Kidney epithelial cell (primary cell): ENCODE measurements at regions not wholly inside any gene's neighbourhood (a gene's known extent, or its start where the extent isn't known, plus 50 kb on each side); places are given as distances from the start of the nearest gene placed in this dataset.

Source experiments
- DNase-seq: peaks from one replicate; pipeline ENCODE4 v3.0.0-alpha.2; 2010; ENCODE audit warnings: low read depth
- H3K27me3 ChIP-seq: 2 replicates; pipeline ENCODE4 v1.6.0; 2011; ENCODE audit warnings: low read length; ENCODE audit not compliant: control insufficient read depth, insufficient read depth
- H3K36me3 ChIP-seq: 2 replicates; pipeline ENCODE4 v1.5.1; 2011; ENCODE audit warnings: low read length; ENCODE audit not compliant: control insufficient read depth, insufficient read depth
- H3K4me3 ChIP-seq: 2 replicates; pipeline ENCODE4 v1.5.1; 2011; ENCODE audit warnings: low read depth, mild to moderate bottlenecking, control low read depth, low read length
- CTCF ChIP-seq: IDR thresholded peaks from 2 replicates; pipeline ENCODE4 v1.5.1; 2011; ENCODE audit warnings: mild to moderate bottlenecking, moderate library complexity, low read length, control low read depth, inconsistent platforms; ENCODE audit not compliant: insufficient read depth, poor library complexity, severe bottlenecking

- TF ChIP-seq CTCF, result no peak
- no peaks in the 10 kb centered on the region for H3K27me3 ChIP-seq
- no peak overlapping the region for H3K4me3 ChIP-seq
- no peaks in the 10 kb centered on the region for H3K36me3 ChIP-seq
- DNase-seq, result no peak
Observed at GRCh38 chr11:109302591-109303334, 119.2 kb upstream of the C11orf87 start.

- Histone ChIP-seq H3K4me3 (no peak overlapping the region), H3K27me3 (no peaks in the 10 kb centered on the region), H3K36me3 (no peaks in the 10 kb centered on the region)
- no peak for DNase-seq
- TF ChIP-seq CTCF, result no peak
Observed at GRCh38 chr11:109303342-109303741, 118.6 kb upstream of the C11orf87 start.

GRCh38 chr11:109304159-109304558 lies 117.8 kb upstream of the C11orf87 start:
- no peaks in the 10 kb centered on the region for H3K36me3 ChIP-seq
- TF ChIP-seq CTCF, result no peak
- H3K4me3 ChIP-seq, result no peak overlapping the region
- no peaks in the 10 kb centered on the region for H3K27me3 ChIP-seq
- DNase-seq, result no peak

- DNase-seq, result no peak
- Histone ChIP-seq H3K36me3 (no peaks in the 10 kb centered on the region), H3K4me3 (no peak overlapping the region), H3K27me3 (no peaks in the 10 kb centered on the region)
- no peak for TF ChIP-seq CTCF
Observed at GRCh38 chr11:109305009-109305408, 117.0 kb upstream of the C11orf87 start.

- no peaks in the 10 kb centered on the region for H3K27me3 ChIP-seq
- no peak for DNase-seq
- H3K4me3 ChIP-seq, result no peak overlapping the region
- no peak for TF ChIP-seq CTCF
- H3K36me3 ChIP-seq, result no peaks in the 10 kb centered on the region
Observed at GRCh38 chr11:109306322-109306721, 115.7 kb upstream of the C11orf87 start.

- no peak overlapping the region for H3K4me3 ChIP-seq
- H3K27me3 ChIP-seq, result no peaks in the 10 kb centered on the region
- H3K36me3 ChIP-seq, result no peaks in the 10 kb centered on the region
- TF ChIP-seq CTCF, result no peak
- DNase-seq, result no peak
Observed at GRCh38 chr11:109307366-109307765, 114.6 kb upstream of the C11orf87 start.
